Ishikawa (cell line): ENCODE measurements at regions not wholly inside any gene's neighbourhood (a gene's known extent, or its start where the extent isn't known, plus 50 kb on each side); places are given as distances from the start of the nearest gene placed in this dataset.

Source experiments
- CEBPB ChIP-seq: IDR thresholded peaks from 2 replicates; pipeline ENCODE4 v1.6.1; 2012
- CREB1 ChIP-seq: IDR thresholded peaks from 2 replicates; pipeline ENCODE4 v1.6.1; 2012; ENCODE audit warnings: low read depth
- EGR1 ChIP-seq: IDR thresholded peaks from 2 replicates; pipeline ENCODE4 v1.6.1; 2012
- EP300 ChIP-seq: IDR thresholded peaks from 2 replicates; pipeline ENCODE4 v1.6.1; 2012; ENCODE audit warnings: borderline replicate concordance
- FOXM1 ChIP-seq: IDR thresholded peaks from 2 replicates; pipeline ENCODE4 v1.6.1; 2012; ENCODE audit warnings: low read depth, borderline replicate concordance
- MAX ChIP-seq: IDR thresholded peaks from 2 replicates; pipeline ENCODE4 v1.6.1; 2012
- NFIC ChIP-seq: IDR thresholded peaks from 2 replicates; pipeline ENCODE4 v1.6.1; 2012
- RAD21 ChIP-seq: IDR thresholded peaks from 2 replicates; pipeline ENCODE4 v1.6.1; 2012; ENCODE audit warnings: low read depth
- REST ChIP-seq: IDR thresholded peaks from 2 replicates; pipeline ENCODE4 v1.6.1; 2012; ENCODE audit warnings: low read depth, mild to moderate bottlenecking
- TAF1 ChIP-seq: IDR thresholded peaks from 2 replicates; pipeline ENCODE4 v1.6.1; 2012; ENCODE audit warnings: low read depth, mild to moderate bottlenecking
- TEAD4 ChIP-seq: IDR thresholded peaks from 2 replicates; pipeline ENCODE4 v1.6.1; 2012
- USF1 ChIP-seq: IDR thresholded peaks from 2 replicates; pipeline ENCODE4 v1.6.1; 2012
- YY1 ChIP-seq: IDR thresholded peaks from 2 replicates; pipeline ENCODE4 v1.6.1; 2012; ENCODE audit warnings: low read depth
- ZBTB7A ChIP-seq: IDR thresholded peaks from 2 replicates; pipeline ENCODE4 v1.6.1; 2012; ENCODE audit warnings: low read depth

GRCh38 chr14:57029620-57030253 lies 219.5 kb upstream of the OTX2 start:
- TF ChIP-seq TAF1, result no peak
- TF ChIP-seq RAD21, result no peak
- no peak for TF ChIP-seq EP300
- TF ChIP-seq YY1, result no peak
- no peak for TF ChIP-seq MAX
- TF ChIP-seq REST, result no peak
- TF ChIP-seq CEBPB, result no peak
- no peak for TF ChIP-seq NFIC
- no peak for TF ChIP-seq EGR1
- TF ChIP-seq TEAD4, result no peak
- no peak for TF ChIP-seq FOXM1
- TF ChIP-seq USF1, result no peak
- no peak for TF ChIP-seq ZBTB7A
- TF ChIP-seq CREB1, result no peak
